ENCODE measurements at regions not wholly inside any gene's neighbourhood (a gene's known extent, or its start where the extent isn't known, plus 50 kb on each side); places are given as distances from the start of the nearest gene placed in this dataset.

DNA sequence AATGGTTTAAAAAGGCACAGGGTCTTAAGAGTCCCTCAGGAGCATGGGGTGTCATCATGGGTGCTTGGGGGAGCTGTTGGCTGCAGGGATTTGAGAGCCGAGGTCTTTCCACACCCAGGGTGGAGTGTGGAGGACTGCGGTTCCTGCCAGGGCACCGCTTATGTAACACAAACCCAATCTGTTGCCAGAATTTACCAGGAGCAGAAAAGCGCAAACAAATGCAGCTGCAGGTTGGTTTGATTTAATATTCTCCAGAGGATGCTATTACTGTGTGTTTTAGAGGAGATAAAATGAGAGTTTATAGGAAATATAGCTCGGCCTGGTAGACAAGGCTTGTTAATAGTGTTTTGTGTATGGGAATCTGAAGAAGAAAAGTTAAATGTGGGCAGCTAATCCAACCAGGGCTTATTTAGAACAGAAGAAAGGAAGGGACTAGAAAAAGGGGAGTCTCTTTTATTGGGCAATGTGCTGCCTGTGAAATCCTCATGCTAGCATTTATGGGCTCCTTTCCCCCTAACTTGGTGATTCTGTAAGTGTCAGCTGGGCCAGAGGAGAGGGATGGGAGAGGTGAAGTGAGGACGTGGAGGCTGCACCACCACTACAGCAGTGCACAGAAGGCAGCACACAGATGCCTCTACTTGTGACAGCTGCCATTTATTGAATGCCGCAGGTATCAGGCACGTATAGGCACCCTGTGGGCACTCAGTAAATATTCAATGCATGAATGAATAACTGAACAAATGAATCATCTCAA lies 174.7 kb downstream of the KATNIP start:
- Histone ChIP-seq H3K27me3 (ENCODE audit: insufficient read depth, low read length, poor library complexity, severe bottlenecking) (no peaks in the 10 kb centered on the region), H3K36me3 (ENCODE audit: insufficient read depth, low read length) (no peaks in the 10 kb centered on the region), H3K9me3 (ENCODE audit: low read length) (no peaks in the 10 kb centered on the region), H3K4me1 (ENCODE audit: insufficient read depth, low read length) (no peaks in the 10 kb centered on the region), H3K4me3 (ENCODE audit: low read length) (no peak overlapping the region), H3K27ac (ENCODE audit: low read depth, low read length) (no peak overlapping the region)
- peaks cover 0 to 23% (median 15%) of the 10 kb centered on the region in 3 donors for H3K4me1 Mint-ChIP-seq
- no peaks in the 10 kb centered on the region for H3K9me3 Mint-ChIP-seq
- H3K36me3 Mint-ChIP-seq = peaks cover 17 to 75% (median 30%) of the 10 kb centered on the region in 3 donors
- H3K27me3 Mint-ChIP-seq = no peaks in the 10 kb centered on the region
- ChIA-PET CTCF (no interaction called here), POLR2A (no interaction called here)
- peak overlapping the region in 1 of 8 donors; percentile 50 for H3K27ac Mint-ChIP-seq
- no peak for DNase-seq
- no peak overlapping the region for H3K4me3 Mint-ChIP-seq

GRCh38 chr16:27725236-27726000 lies 175.5 kb downstream of the KATNIP start:
- Histone ChIP-seq H3K9me3 (ENCODE audit: low read length) (no peaks in the 10 kb centered on the region), H3K27ac (ENCODE audit: low read depth, low read length) (no peak overlapping the region), H3K4me3 (ENCODE audit: low read length) (no peak overlapping the region), H3K36me3 (ENCODE audit: insufficient read depth, low read length) (no peaks in the 10 kb centered on the region), H3K27me3 (ENCODE audit: insufficient read depth, low read length, poor library complexity, severe bottlenecking) (no peaks in the 10 kb centered on the region), H3K4me1 (ENCODE audit: insufficient read depth, low read length) (no peaks in the 10 kb centered on the region)
- H3K4me1 Mint-ChIP-seq = peaks cover 0 to 23% (median 17%) of the 10 kb centered on the region in 3 donors
- H3K36me3 Mint-ChIP-seq = peaks cover 17 to 76% (median 30%) of the 10 kb centered on the region in 3 donors
- no peaks in the 10 kb centered on the region for H3K9me3 Mint-ChIP-seq
- no peak overlapping the region for H3K4me3 Mint-ChIP-seq
- ChIA-PET POLR2A (no interaction called here), CTCF (no interaction called here)
- H3K27me3 Mint-ChIP-seq = no peaks in the 10 kb centered on the region
- no peak for DNase-seq
- peak overlapping the region in 1 of 8 donors; percentile 34 for H3K27ac Mint-ChIP-seq

- Mint-ChIP-seq H3K9me3 (no peaks in the 10 kb centered on the region), H3K4me1 (peaks cover 0 to 19% (median 17%) of the 10 kb centered on the region in 3 donors), H3K27me3 (no peaks in the 10 kb centered on the region), H3K27ac (no peak overlapping the region), H3K4me3 (no peak overlapping the region), H3K36me3 (peaks cover 17 to 73% (median 32%) of the 10 kb centered on the region in 3 donors)
- Histone ChIP-seq H3K4me1 (ENCODE audit: insufficient read depth, low read length) (no peaks in the 10 kb centered on the region), H3K36me3 (ENCODE audit: insufficient read depth, low read length) (no peaks in the 10 kb centered on the region), H3K27me3 (ENCODE audit: insufficient read depth, low read length, poor library complexity, severe bottlenecking) (no peaks in the 10 kb centered on the region), H3K9me3 (ENCODE audit: low read length) (no peaks in the 10 kb centered on the region), H3K4me3 (ENCODE audit: low read length) (no peak overlapping the region), H3K27ac (ENCODE audit: low read depth, low read length) (no peak overlapping the region)
- ChIA-PET POLR2A (no interaction called here), CTCF (no interaction called here)
- DNase-seq = no peak
Measured at GRCh38 chr16:27726621-27727261, 176.8 kb downstream of the KATNIP start.

DNA sequence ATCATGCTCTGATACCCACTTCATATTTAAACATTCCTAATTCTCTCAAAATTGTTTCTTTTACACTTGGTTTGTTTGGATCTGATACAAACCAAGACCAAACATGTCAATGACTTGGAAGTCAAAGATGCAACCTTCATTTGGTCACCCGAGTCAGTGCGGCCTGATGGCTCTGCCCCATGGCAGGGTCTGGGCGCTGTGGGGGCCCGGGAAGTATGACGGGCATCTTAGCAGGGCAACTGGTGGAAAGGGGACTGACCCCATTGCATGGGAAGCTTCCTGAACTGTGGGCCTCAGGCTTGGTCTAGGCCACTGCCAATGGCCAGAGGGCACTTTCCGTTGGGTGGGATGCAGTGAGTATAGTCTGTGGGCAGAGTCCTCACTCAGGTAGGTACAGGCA lies 178.0 kb downstream of the KATNIP start:
- no peak overlapping the region for H3K4me3 Mint-ChIP-seq
- Histone ChIP-seq H3K9me3 (ENCODE audit: low read length) (no peaks in the 10 kb centered on the region), H3K27ac (ENCODE audit: low read depth, low read length) (no peak overlapping the region), H3K36me3 (ENCODE audit: insufficient read depth, low read length) (no peaks in the 10 kb centered on the region), H3K27me3 (ENCODE audit: insufficient read depth, low read length, poor library complexity, severe bottlenecking) (no peaks in the 10 kb centered on the region), H3K4me1 (ENCODE audit: insufficient read depth, low read length) (no peaks in the 10 kb centered on the region), H3K4me3 (ENCODE audit: low read length) (no peak overlapping the region)
- peaks cover 0 to 9% (median 7%) of the 10 kb centered on the region in 3 donors for H3K4me1 Mint-ChIP-seq
- H3K36me3 Mint-ChIP-seq = peaks cover 13 to 62% (median 26%) of the 10 kb centered on the region in 3 donors
- H3K9me3 Mint-ChIP-seq = no peaks in the 10 kb centered on the region
- DNase-seq = no peak
- H3K27ac Mint-ChIP-seq = peak overlapping the region in 2 of 8 donors; percentile 38 to 70
- ChIA-PET POLR2A (no interaction called here), CTCF (no interaction called here)
- no peaks in the 10 kb centered on the region for H3K27me3 Mint-ChIP-seq

DNA sequence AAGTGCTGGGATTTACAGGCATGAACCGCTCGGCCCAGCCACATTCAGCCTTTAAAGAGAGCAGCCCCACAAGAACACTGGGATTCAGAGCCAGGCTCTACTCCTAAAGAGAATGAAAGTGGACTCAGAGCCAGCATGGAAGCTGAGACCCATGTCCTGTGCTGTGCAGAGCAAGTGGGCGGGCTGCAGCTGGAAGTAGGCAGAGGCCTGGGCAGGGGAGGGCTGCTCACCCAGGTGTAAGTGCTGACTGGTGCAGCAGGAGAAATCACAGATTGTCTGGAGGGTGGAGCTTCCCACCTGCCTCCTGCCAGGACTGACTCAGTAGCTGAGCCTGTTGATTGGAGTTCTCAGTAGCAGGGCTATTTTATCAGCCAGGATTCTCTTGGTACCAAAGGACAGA lies 178.7 kb downstream of the KATNIP start:
- ChIA-PET CTCF (no interaction called here), POLR2A (no interaction called here)
- Histone ChIP-seq H3K9me3 (ENCODE audit: low read length) (no peaks in the 10 kb centered on the region), H3K4me1 (ENCODE audit: insufficient read depth, low read length) (no peaks in the 10 kb centered on the region), H3K27ac (ENCODE audit: low read depth, low read length) (no peak overlapping the region), H3K36me3 (ENCODE audit: insufficient read depth, low read length) (no peaks in the 10 kb centered on the region), H3K4me3 (ENCODE audit: low read length) (no peak overlapping the region), H3K27me3 (ENCODE audit: insufficient read depth, low read length, poor library complexity, severe bottlenecking) (no peaks in the 10 kb centered on the region)
- no peak for DNase-seq
- Mint-ChIP-seq H3K36me3 (peaks cover 9 to 54% (median 27%) of the 10 kb centered on the region in 3 donors), H3K4me1 (peaks cover 0 to 5% (median 3%) of the 10 kb centered on the region in 3 donors), H3K9me3 (no peaks in the 10 kb centered on the region), H3K27ac (no peak overlapping the region), H3K4me3 (no peak overlapping the region), H3K27me3 (no peaks in the 10 kb centered on the region)

GRCh38 chr16:27729516-27730304 lies 179.8 kb downstream of the KATNIP start:
- H3K27me3 ChIP-seq (ENCODE audit: insufficient read depth, low read length, poor library complexity, severe bottlenecking) = no peaks in the 10 kb centered on the region
- Mint-ChIP-seq H3K9me3 (no peaks in the 10 kb centered on the region), H3K27ac (peak overlapping the region in 1 of 8 donors; percentile 48), H3K27me3 (no peaks in the 10 kb centered on the region), H3K36me3 (peaks cover 6 to 44% (median 22%) of the 10 kb centered on the region in 3 donors), H3K4me3 (no peak overlapping the region), H3K4me1 (peaks cover 0 to 5% (median 3%) of the 10 kb centered on the region in 3 donors)
- DNase-seq = no peak
- CTCF ChIA-PET = no interaction called here
- no peaks in the 10 kb centered on the region for H3K4me1 ChIP-seq (ENCODE audit: insufficient read depth, low read length)
- no peaks in the 10 kb centered on the region for H3K36me3 ChIP-seq (ENCODE audit: insufficient read depth, low read length)
- POLR2A ChIA-PET = no interaction called here
- no peak overlapping the region for H3K27ac ChIP-seq (ENCODE audit: low read depth, low read length)
- no peak overlapping the region for H3K4me3 ChIP-seq (ENCODE audit: low read length)
- no peaks in the 10 kb centered on the region for H3K9me3 ChIP-seq (ENCODE audit: low read length)

DNA sequence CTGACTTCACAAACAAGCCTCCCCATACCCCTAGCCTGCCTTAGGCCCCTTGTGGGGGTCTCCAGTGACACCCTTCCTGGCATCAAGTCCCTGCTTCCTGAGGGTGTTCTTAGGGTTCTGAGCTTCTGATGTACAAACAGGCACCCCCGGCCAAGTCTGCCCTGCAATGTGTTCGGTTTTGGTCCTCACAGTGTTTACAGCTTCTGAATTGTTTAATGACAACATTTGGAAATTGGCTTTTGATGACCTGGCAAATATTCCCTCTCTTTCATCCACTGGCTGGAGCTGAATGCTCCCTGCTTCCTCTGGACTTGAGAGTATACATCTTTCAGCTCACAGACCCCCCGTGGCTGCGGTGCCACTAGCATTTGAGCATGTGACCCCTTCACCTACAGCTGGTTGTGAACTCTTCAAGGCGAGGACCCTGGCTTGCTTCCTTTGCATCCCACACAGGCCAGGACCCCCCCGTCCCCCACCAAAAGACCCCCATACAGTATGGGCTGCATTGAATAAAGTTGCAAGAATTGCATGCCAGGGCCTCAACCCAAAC lies 180.8 kb downstream of the KATNIP start:
- ChIA-PET CTCF (no interaction called here), POLR2A (no interaction called here)
- Histone ChIP-seq H3K9me3 (ENCODE audit: low read length) (no peaks in the 10 kb centered on the region), H3K36me3 (ENCODE audit: insufficient read depth, low read length) (no peaks in the 10 kb centered on the region), H3K27me3 (ENCODE audit: insufficient read depth, low read length, poor library complexity, severe bottlenecking) (no peaks in the 10 kb centered on the region), H3K27ac (ENCODE audit: low read depth, low read length) (no peak overlapping the region), H3K4me1 (ENCODE audit: insufficient read depth, low read length) (no peaks in the 10 kb centered on the region), H3K4me3 (ENCODE audit: low read length) (no peak overlapping the region)
- Mint-ChIP-seq H3K4me1 (peaks cover 0 to 5% (median 3%) of the 10 kb centered on the region in 3 donors), H3K27me3 (no peaks in the 10 kb centered on the region), H3K27ac (no peak overlapping the region), H3K4me3 (no peak overlapping the region), H3K9me3 (no peaks in the 10 kb centered on the region), H3K36me3 (peaks cover 0 to 40% (median 17%) of the 10 kb centered on the region in 3 donors)
- DNase-seq = no peak

Measured in CD8-positive, alpha-beta memory T cell (primary cell).